ENCODE measurements at regions not wholly inside any gene's neighbourhood (a gene's known extent, or its start where the extent isn't known, plus 50 kb on each side); places are given as distances from the start of the nearest gene placed in this dataset.

DNA sequence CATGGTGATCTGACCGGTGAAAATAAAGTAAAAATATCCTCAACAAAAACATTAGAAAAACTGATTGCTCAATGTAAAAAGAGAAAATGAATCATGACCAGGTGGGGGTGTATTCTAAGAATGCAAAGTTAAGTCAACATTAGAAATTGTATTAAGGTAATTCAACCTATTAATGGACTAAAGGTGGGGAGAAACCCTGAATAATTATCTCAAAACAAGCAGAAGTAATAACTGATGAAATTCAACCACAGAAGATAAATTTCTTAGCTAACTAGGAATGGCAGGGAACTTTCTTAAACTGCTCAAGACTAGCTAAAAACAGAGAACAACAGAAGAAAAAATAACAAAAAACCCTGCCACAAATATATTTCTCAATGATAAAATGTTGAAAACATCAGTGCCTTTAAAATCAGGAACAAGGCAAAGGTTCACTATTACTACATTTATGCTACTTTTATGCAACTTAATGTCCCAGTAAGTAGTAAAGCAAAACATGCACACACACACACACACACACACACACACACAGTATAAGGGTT is 204.4 kb upstream of the THBS1 start:
- no peak overlapping the region for H3K4me3 ChIP-seq (ENCODE audit: low read depth, low read length)
- no peaks in the 10 kb centered on the region for H3K79me1 ChIP-seq (ENCODE audit: low read length)
- no peak overlapping the region for H3K14ac ChIP-seq (ENCODE audit: low read length)
- H4K12ac ChIP-seq (ENCODE audit: low read depth, low read length) = no peak overlapping the region
- H3K9ac ChIP-seq (ENCODE audit: low read length) = no peak overlapping the region
- no peak overlapping the region for H2AK5ac ChIP-seq (ENCODE audit: low read length)
- H3K36me3 ChIP-seq (ENCODE audit: control insufficient read depth in 1 of 2, insufficient read depth in 2 of 2, low read length in 2 of 2) = no peaks in the 10 kb centered on the region
- no peak overlapping the region for H2BK12ac ChIP-seq (ENCODE audit: low read length)
- DNase-seq = no peak
- no peak overlapping the region for H4K91ac ChIP-seq (ENCODE audit: low read depth, low read length)
- H4K8ac ChIP-seq (ENCODE audit: low read depth, low read length) = no peak overlapping the region
- H3K23ac ChIP-seq (ENCODE audit: low read length) = no peak overlapping the region
- WGBS (ENCODE audit: extremely low coverage, insufficient coverage, insufficient read length) = no CpG with 5 or more reads among the region's 1 CpG
- no peaks in the 10 kb centered on the region for H3K9me3 ChIP-seq (ENCODE audit: insufficient read depth, low read depth, low read length)
- H2BK120ac ChIP-seq (ENCODE audit: insufficient read depth, low read length, poor library complexity) = no peak overlapping the region
- no peaks in the 10 kb centered on the region for H3K27me3 ChIP-seq (ENCODE audit: insufficient read depth, low read length)
- no peak overlapping the region for H2BK5ac ChIP-seq (ENCODE audit: low read depth, low read length, poor library complexity)
- H3K4ac ChIP-seq (ENCODE audit: low read depth, low read length) = no peak overlapping the region
- H3K18ac ChIP-seq (ENCODE audit: low read length) = no peak overlapping the region
- H3K27ac ChIP-seq (ENCODE audit: low read depth, low read length) = no peak overlapping the region
- no peak overlapping the region for H3K4me2 ChIP-seq (ENCODE audit: low read length)
- H2AFZ ChIP-seq (ENCODE audit: insufficient read depth, low read length, poor library complexity) = no peak overlapping the region
- no peaks in the 10 kb centered on the region for H3K79me2 ChIP-seq (ENCODE audit: control insufficient read depth, insufficient read depth, low read length, poor library complexity)
- H3K4me1 ChIP-seq (ENCODE audit: control insufficient read depth in 1 of 2, insufficient read depth in 2 of 2, low read length in 2 of 2) = no peaks in the 10 kb centered on the region

DNA sequence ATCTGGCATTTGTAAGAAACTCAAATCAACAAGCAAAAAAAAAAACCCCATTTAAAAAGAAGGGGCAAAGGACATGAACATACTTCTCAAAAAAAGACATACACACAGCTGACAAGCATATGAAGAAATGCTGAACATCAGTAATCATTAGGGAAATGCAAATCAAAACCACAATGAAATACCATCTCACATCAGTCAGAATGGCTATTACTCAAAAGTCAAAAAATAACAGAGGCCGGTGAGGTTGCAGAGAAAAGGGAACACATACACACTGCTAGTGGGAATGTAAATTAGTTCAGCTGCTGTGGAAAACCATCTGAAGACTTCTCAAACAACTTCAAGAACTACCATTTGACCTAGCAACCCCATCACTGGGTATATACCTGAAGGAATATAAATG is 199.4 kb upstream of the THBS1 start:
- no CpG with 5 or more reads among the region's 1 CpG for WGBS (ENCODE audit: extremely low coverage, insufficient coverage, insufficient read length)
- Histone ChIP-seq H3K36me3 (ENCODE audit: control insufficient read depth in 1 of 2, insufficient read depth in 2 of 2, low read length in 2 of 2) (no peaks in the 10 kb centered on the region), H3K4me2 (ENCODE audit: low read length) (no peak overlapping the region), H3K9me3 (ENCODE audit: insufficient read depth, low read depth, low read length) (no peaks in the 10 kb centered on the region), H3K27me3 (ENCODE audit: insufficient read depth, low read length) (no peaks in the 10 kb centered on the region), H2BK120ac (ENCODE audit: insufficient read depth, low read length, poor library complexity) (no peak overlapping the region), H3K18ac (ENCODE audit: low read length) (no peak overlapping the region), H2BK12ac (ENCODE audit: low read length) (no peak overlapping the region), H3K14ac (ENCODE audit: low read length) (no peak overlapping the region), H3K4ac (ENCODE audit: low read depth, low read length) (no peak overlapping the region), H3K9ac (ENCODE audit: low read length) (no peak overlapping the region), H3K4me1 (ENCODE audit: control insufficient read depth in 1 of 2, insufficient read depth in 2 of 2, low read length in 2 of 2) (no peaks in the 10 kb centered on the region), H4K91ac (ENCODE audit: low read depth, low read length) (no peak overlapping the region), H3K79me1 (ENCODE audit: low read length) (no peaks in the 10 kb centered on the region), H3K79me2 (ENCODE audit: control insufficient read depth, insufficient read depth, low read length, poor library complexity) (no peaks in the 10 kb centered on the region), H2BK5ac (ENCODE audit: low read depth, low read length, poor library complexity) (no peak overlapping the region), H3K4me3 (ENCODE audit: low read depth, low read length) (no peak overlapping the region), H3K23ac (ENCODE audit: low read length) (no peak overlapping the region), H4K12ac (ENCODE audit: low read depth, low read length) (no peak overlapping the region), H4K8ac (ENCODE audit: low read depth, low read length) (no peak overlapping the region), H3K27ac (ENCODE audit: low read depth, low read length) (no peak overlapping the region), H2AK5ac (ENCODE audit: low read length) (no peak overlapping the region), H2AFZ (ENCODE audit: insufficient read depth, low read length, poor library complexity) (no peak overlapping the region)
- DNase-seq = no peak

DNA sequence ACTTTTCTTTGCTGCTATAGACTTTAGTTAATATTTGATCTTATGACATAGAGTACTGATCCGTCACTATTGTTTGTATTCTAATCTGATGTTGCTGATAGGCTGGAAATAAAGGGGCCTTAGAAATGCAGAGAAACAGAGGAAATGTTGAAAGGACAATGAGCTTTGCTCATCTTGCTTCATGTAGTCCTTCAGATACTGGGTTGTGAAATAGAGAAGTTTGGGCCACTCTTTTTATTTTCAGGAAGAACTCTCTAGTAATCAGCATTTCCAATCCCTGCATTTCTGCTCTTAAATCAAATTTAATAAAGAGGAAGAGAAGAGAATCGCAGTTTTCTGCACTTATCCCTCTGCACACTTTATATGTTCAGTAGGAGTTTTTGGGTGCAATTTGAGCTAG is 192.8 kb upstream of the THBS1 start:
- Histone ChIP-seq H3K4me2 (ENCODE audit: low read length) (no peak overlapping the region), H3K4ac (ENCODE audit: low read depth, low read length) (no peak overlapping the region), H3K36me3 (ENCODE audit: control insufficient read depth in 1 of 2, insufficient read depth in 2 of 2, low read length in 2 of 2) (no peaks in the 10 kb centered on the region), H3K27me3 (ENCODE audit: insufficient read depth, low read length) (no peaks in the 10 kb centered on the region), H3K23ac (ENCODE audit: low read length) (no peak overlapping the region), H2AK5ac (ENCODE audit: low read length) (no peak overlapping the region), H3K4me1 (ENCODE audit: control insufficient read depth in 1 of 2, insufficient read depth in 2 of 2, low read length in 2 of 2) (peaks cover 3% of the 10 kb centered on the region in 2 experiments), H2AFZ (ENCODE audit: insufficient read depth, low read length, poor library complexity) (no peak overlapping the region), H3K9ac (ENCODE audit: low read length) (no peak overlapping the region), H4K91ac (ENCODE audit: low read depth, low read length) (no peak overlapping the region), H3K14ac (ENCODE audit: low read length) (no peak overlapping the region), H2BK120ac (ENCODE audit: insufficient read depth, low read length, poor library complexity) (no peak overlapping the region), H4K12ac (ENCODE audit: low read depth, low read length) (no peak overlapping the region), H3K79me2 (ENCODE audit: control insufficient read depth, insufficient read depth, low read length, poor library complexity) (no peaks in the 10 kb centered on the region), H2BK5ac (ENCODE audit: low read depth, low read length, poor library complexity) (no peak overlapping the region), H3K27ac (ENCODE audit: low read depth, low read length) (no peak overlapping the region), H3K79me1 (ENCODE audit: low read length) (peaks cover 4% of the 10 kb centered on the region), H2BK12ac (ENCODE audit: low read length) (no peak overlapping the region), H3K18ac (ENCODE audit: low read length) (no peak overlapping the region), H3K9me3 (ENCODE audit: insufficient read depth, low read depth, low read length) (no peaks in the 10 kb centered on the region), H4K8ac (ENCODE audit: low read depth, low read length) (no peak overlapping the region), H3K4me3 (ENCODE audit: low read depth, low read length) (no peak overlapping the region)
- no CpG with 5 or more reads among the region's 2 CpGs for WGBS (ENCODE audit: extremely low coverage, insufficient coverage, insufficient read length)
- DNase-seq = peak in 1 of 2 donors; percentile 16

DNA sequence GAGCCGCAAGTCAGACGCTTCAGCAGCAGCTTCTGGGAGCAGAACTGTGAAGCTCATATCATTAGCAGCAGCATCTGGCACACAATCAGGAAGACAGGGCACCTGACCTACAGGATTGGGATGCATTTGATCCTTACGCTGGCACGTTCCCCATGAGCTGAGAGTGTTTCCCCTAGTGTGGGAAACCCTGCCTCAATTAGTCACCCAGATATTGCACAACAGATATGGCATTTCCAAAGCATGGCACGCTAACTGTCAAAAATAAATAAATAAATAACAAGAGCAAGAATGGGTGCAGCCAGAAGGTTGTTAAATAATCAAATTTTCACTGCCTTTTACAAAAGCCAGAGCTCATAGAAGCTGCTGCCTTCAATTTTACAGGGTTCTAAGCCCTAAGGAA is 189.6 kb upstream of the THBS1 start:
- Histone ChIP-seq H2BK12ac (ENCODE audit: low read length) (no peak overlapping the region), H3K79me1 (ENCODE audit: low read length) (peaks cover 8% of the 10 kb centered on the region), H3K27me3 (ENCODE audit: insufficient read depth, low read length) (no peaks in the 10 kb centered on the region), H2BK120ac (ENCODE audit: insufficient read depth, low read length, poor library complexity) (no peak overlapping the region), H3K4me2 (ENCODE audit: low read length) (no peak overlapping the region), H2AFZ (ENCODE audit: insufficient read depth, low read length, poor library complexity) (no peak overlapping the region), H4K8ac (ENCODE audit: low read depth, low read length) (peak overlapping the region; percentile 41), H3K4me3 (ENCODE audit: low read depth, low read length) (no peak overlapping the region), H2AK5ac (ENCODE audit: low read length) (no peak overlapping the region), H2BK5ac (ENCODE audit: low read depth, low read length, poor library complexity) (no peak overlapping the region), H3K23ac (ENCODE audit: low read length) (no peak overlapping the region), H3K9me3 (ENCODE audit: insufficient read depth, low read depth, low read length) (no peaks in the 10 kb centered on the region), H3K9ac (ENCODE audit: low read length) (no peak overlapping the region), H3K18ac (ENCODE audit: low read length) (peak overlapping the region; percentile 51), H3K36me3 (ENCODE audit: control insufficient read depth in 1 of 2, insufficient read depth in 2 of 2, low read length in 2 of 2) (no peaks in the 10 kb centered on the region), H4K12ac (ENCODE audit: low read depth, low read length) (no peak overlapping the region), H4K91ac (ENCODE audit: low read depth, low read length) (no peak overlapping the region), H3K14ac (ENCODE audit: low read length) (peak overlapping the region; percentile 30), H3K79me2 (ENCODE audit: control insufficient read depth, insufficient read depth, low read length, poor library complexity) (no peaks in the 10 kb centered on the region), H3K4ac (ENCODE audit: low read depth, low read length) (no peak overlapping the region), H3K27ac (ENCODE audit: low read depth, low read length) (no peak overlapping the region), H3K4me1 (ENCODE audit: control insufficient read depth in 1 of 2, insufficient read depth in 2 of 2, low read length in 2 of 2) (peaks cover 3% of the 10 kb centered on the region in 2 experiments)
- DNase-seq = peak; percentile 30 to 49
- no CpG with 5 or more reads among the region's 5 CpGs for WGBS (ENCODE audit: extremely low coverage, insufficient coverage, insufficient read length)

Measured in trophoblast cell (in vitro differentiated cells and primary cell).